ENCODE measurements at regions not wholly inside any gene's neighbourhood (a gene's known extent, or its start where the extent isn't known, plus 50 kb on each side); places are given as distances from the start of the nearest gene placed in this dataset.

- H3K36me3 ChIP-seq (ENCODE audit: control insufficient read depth in 1 of 2, insufficient read depth in 2 of 2, low read depth in 1 of 2, low read length in 2 of 2) = no peaks in the 10 kb centered on the region
- no peak overlapping the region for H4K8ac ChIP-seq (ENCODE audit: low read length)
- no peak overlapping the region for H2BK15ac ChIP-seq (ENCODE audit: low read depth, poor library complexity, severe bottlenecking)
- no peak overlapping the region for H2BK12ac ChIP-seq (ENCODE audit: low read length in 2 of 2)
- no peak overlapping the region for H3K23ac ChIP-seq (ENCODE audit: low read length in 2 of 2)
- no peak overlapping the region for H3K4me2 ChIP-seq (ENCODE audit: low read length, poor library complexity, severe bottlenecking)
- H3K79me1 ChIP-seq (replicated peaks; ENCODE audit: low read length, poor library complexity, severe bottlenecking) = no peaks in the 10 kb centered on the region
- H3K4me1 ChIP-seq (ENCODE audit: control insufficient read depth, insufficient read depth, low read depth, low read length) = no peaks in the 10 kb centered on the region
- 100% methylated on average over 1 of the region's 1 CpG for WGBS
- H3K27ac ChIP-seq (ENCODE audit: low read length, poor library complexity, severe bottlenecking) = no peak overlapping the region
- H4K91ac ChIP-seq (ENCODE audit: low read length) = no peak overlapping the region
- H3K18ac ChIP-seq (ENCODE audit: low read depth in 1 of 2, low read length in 2 of 2) = no peak overlapping the region
- H3K27me3 ChIP-seq (ENCODE audit: control insufficient read depth in 1 of 2, insufficient read depth in 1 of 2, low read length in 2 of 2) = no peaks in the 10 kb centered on the region
- H3K14ac ChIP-seq (ENCODE audit: low read length in 2 of 2) = no peak overlapping the region
- no peak overlapping the region for H3K4ac ChIP-seq (ENCODE audit: low read depth in 1 of 2, low read length in 2 of 2)
- DNase-seq = no peak
- H2BK5ac ChIP-seq (ENCODE audit: low read depth, low read length, poor library complexity, severe bottlenecking) = no peak overlapping the region
- no peak overlapping the region for H3K9ac ChIP-seq (ENCODE audit: low read length)
- H2AFZ ChIP-seq (ENCODE audit: low read depth, low read length) = no peak overlapping the region
- no peak overlapping the region for H2BK120ac ChIP-seq (ENCODE audit: low read depth, low read length)
- H3K4me3 ChIP-seq (ENCODE audit: insufficient read depth in 1 of 2, low read depth in 1 of 2, low read length in 2 of 2) = no peak overlapping the region
- H3K9me3 ChIP-seq (ENCODE audit: control insufficient read depth, low read length) = no peaks in the 10 kb centered on the region
- H2AK5ac ChIP-seq (ENCODE audit: low read length, severe bottlenecking) = no peak overlapping the region
These were observed 284.8 kb downstream of the SEC61B start for GRCh38 chr9:99506747-99507348.

GRCh38 chr9:99509065-99509745, 287.1 kb downstream of the SEC61B start:
- H4K91ac ChIP-seq (ENCODE audit: low read length) = no peak overlapping the region
- no peaks in the 10 kb centered on the region for H3K36me3 ChIP-seq (ENCODE audit: control insufficient read depth in 1 of 2, insufficient read depth in 2 of 2, low read depth in 1 of 2, low read length in 2 of 2)
- no peak overlapping the region for H3K4me2 ChIP-seq (ENCODE audit: low read length, poor library complexity, severe bottlenecking)
- H4K8ac ChIP-seq (ENCODE audit: low read length) = no peak overlapping the region
- H3K18ac ChIP-seq (ENCODE audit: low read depth in 1 of 2, low read length in 2 of 2) = no peak overlapping the region
- H3K79me1 ChIP-seq (replicated peaks; ENCODE audit: low read length, poor library complexity, severe bottlenecking) = no peaks in the 10 kb centered on the region
- no peak for DNase-seq
- H3K4me3 ChIP-seq (ENCODE audit: insufficient read depth in 1 of 2, low read depth in 1 of 2, low read length in 2 of 2) = no peak overlapping the region
- no peak overlapping the region for H2AK5ac ChIP-seq (ENCODE audit: low read length, severe bottlenecking)
- no peak overlapping the region for H3K14ac ChIP-seq (ENCODE audit: low read length in 2 of 2)
- no peak overlapping the region for H2BK5ac ChIP-seq (ENCODE audit: low read depth, low read length, poor library complexity, severe bottlenecking)
- H3K23ac ChIP-seq (ENCODE audit: low read length in 2 of 2) = no peak overlapping the region
- no peak overlapping the region for H3K27ac ChIP-seq (ENCODE audit: low read length, poor library complexity, severe bottlenecking)
- H3K4ac ChIP-seq (ENCODE audit: low read depth in 1 of 2, low read length in 2 of 2) = no peak overlapping the region
- H2AFZ ChIP-seq (ENCODE audit: low read depth, low read length) = no peak overlapping the region
- H3K9me3 ChIP-seq (ENCODE audit: control insufficient read depth, low read length) = no peaks in the 10 kb centered on the region
- H3K4me1 ChIP-seq (ENCODE audit: control insufficient read depth, insufficient read depth, low read depth, low read length) = no peaks in the 10 kb centered on the region
- no peak overlapping the region for H2BK120ac ChIP-seq (ENCODE audit: low read depth, low read length)
- H2BK15ac ChIP-seq (ENCODE audit: low read depth, poor library complexity, severe bottlenecking) = no peak overlapping the region
- no peak overlapping the region for H3K9ac ChIP-seq (ENCODE audit: low read length)
- 85% methylated on average over 7 of the region's 9 CpGs for WGBS
- no peak overlapping the region for H2BK12ac ChIP-seq (ENCODE audit: low read length in 2 of 2)
- H3K27me3 ChIP-seq (ENCODE audit: control insufficient read depth in 1 of 2, insufficient read depth in 1 of 2, low read length in 2 of 2) = no peaks in the 10 kb centered on the region

- Histone ChIP-seq H3K23ac (ENCODE audit: low read length in 2 of 2) (no peak overlapping the region), H3K4me3 (ENCODE audit: insufficient read depth in 1 of 2, low read depth in 1 of 2, low read length in 2 of 2) (no peak overlapping the region), H3K79me1 (replicated peaks; ENCODE audit: low read length, poor library complexity, severe bottlenecking) (no peaks in the 10 kb centered on the region), H3K4me2 (ENCODE audit: low read length, poor library complexity, severe bottlenecking) (no peak overlapping the region), H2BK5ac (ENCODE audit: low read depth, low read length, poor library complexity, severe bottlenecking) (no peak overlapping the region), H3K4ac (ENCODE audit: low read depth in 1 of 2, low read length in 2 of 2) (no peak overlapping the region), H2AFZ (ENCODE audit: low read depth, low read length) (no peak overlapping the region), H2BK120ac (ENCODE audit: low read depth, low read length) (no peak overlapping the region), H2BK12ac (ENCODE audit: low read length in 2 of 2) (no peak overlapping the region), H3K18ac (ENCODE audit: low read depth in 1 of 2, low read length in 2 of 2) (no peak overlapping the region), H3K27me3 (ENCODE audit: control insufficient read depth in 1 of 2, insufficient read depth in 1 of 2, low read length in 2 of 2) (no peaks in the 10 kb centered on the region), H3K14ac (ENCODE audit: low read length in 2 of 2) (no peak overlapping the region), H4K91ac (ENCODE audit: low read length) (no peak overlapping the region), H2BK15ac (ENCODE audit: low read depth, poor library complexity, severe bottlenecking) (no peak overlapping the region), H3K9ac (ENCODE audit: low read length) (no peak overlapping the region), H3K27ac (ENCODE audit: low read length, poor library complexity, severe bottlenecking) (no peak overlapping the region), H4K8ac (ENCODE audit: low read length) (no peak overlapping the region), H2AK5ac (ENCODE audit: low read length, severe bottlenecking) (no peak overlapping the region), H3K9me3 (ENCODE audit: control insufficient read depth, low read length) (no peaks in the 10 kb centered on the region), H3K4me1 (ENCODE audit: control insufficient read depth, insufficient read depth, low read depth, low read length) (no peaks in the 10 kb centered on the region), H3K36me3 (ENCODE audit: control insufficient read depth in 1 of 2, insufficient read depth in 2 of 2, low read depth in 1 of 2, low read length in 2 of 2) (no peaks in the 10 kb centered on the region)
- no peak for DNase-seq
- 95% methylated on average over 4 of the region's 4 CpGs for WGBS
These were observed 287.9 kb downstream of the SEC61B start for GRCh38 chr9:99509900-99510535.

GRCh38 chr9:99511723-99512122, 289.6 kb downstream of the SEC61B start:
- DNase-seq = no peak
- 79% methylated on average over 3 of the region's 3 CpGs for WGBS
- no peak overlapping the region for H4K91ac ChIP-seq (ENCODE audit: low read length)
- H4K8ac ChIP-seq (ENCODE audit: low read length) = no peak overlapping the region
- no peak overlapping the region for H3K14ac ChIP-seq (ENCODE audit: low read length in 2 of 2)
- H2BK5ac ChIP-seq (ENCODE audit: low read depth, low read length, poor library complexity, severe bottlenecking) = no peak overlapping the region
- H2AFZ ChIP-seq (ENCODE audit: low read depth, low read length) = no peak overlapping the region
- no peak overlapping the region for H3K9ac ChIP-seq (ENCODE audit: low read length)
- H3K36me3 ChIP-seq (ENCODE audit: control insufficient read depth in 1 of 2, insufficient read depth in 2 of 2, low read depth in 1 of 2, low read length in 2 of 2) = no peaks in the 10 kb centered on the region
- H3K18ac ChIP-seq (ENCODE audit: low read depth in 1 of 2, low read length in 2 of 2) = no peak overlapping the region
- no peaks in the 10 kb centered on the region for H3K79me1 ChIP-seq (replicated peaks; ENCODE audit: low read length, poor library complexity, severe bottlenecking)
- H3K4ac ChIP-seq (ENCODE audit: low read depth in 1 of 2, low read length in 2 of 2) = no peak overlapping the region
- no peak overlapping the region for H3K4me3 ChIP-seq (ENCODE audit: insufficient read depth in 1 of 2, low read depth in 1 of 2, low read length in 2 of 2)
- no peak overlapping the region for H3K4me2 ChIP-seq (ENCODE audit: low read length, poor library complexity, severe bottlenecking)
- no peak overlapping the region for H2AK5ac ChIP-seq (ENCODE audit: low read length, severe bottlenecking)
- H3K9me3 ChIP-seq (ENCODE audit: control insufficient read depth, low read length) = no peaks in the 10 kb centered on the region
- H2BK15ac ChIP-seq (ENCODE audit: low read depth, poor library complexity, severe bottlenecking) = no peak overlapping the region
- H3K4me1 ChIP-seq (ENCODE audit: control insufficient read depth, insufficient read depth, low read depth, low read length) = no peaks in the 10 kb centered on the region
- H3K23ac ChIP-seq (ENCODE audit: low read length in 2 of 2) = no peak overlapping the region
- H2BK120ac ChIP-seq (ENCODE audit: low read depth, low read length) = no peak overlapping the region
- no peak overlapping the region for H2BK12ac ChIP-seq (ENCODE audit: low read length in 2 of 2)
- no peaks in the 10 kb centered on the region for H3K27me3 ChIP-seq (ENCODE audit: control insufficient read depth in 1 of 2, insufficient read depth in 1 of 2, low read length in 2 of 2)
- no peak overlapping the region for H3K27ac ChIP-seq (ENCODE audit: low read length, poor library complexity, severe bottlenecking)

All from mesenchymal stem cell (in vitro differentiated cells and primary cell).